EL (cell line): ENCODE measurements at regions not wholly inside any gene's neighbourhood (a gene's known extent, or its start where the extent isn't known, plus 50 kb on each side); places are given as distances from the start of the nearest gene placed in this dataset.

Experiments
- DNase-seq: peaks from one replicate; pipeline ENCODE4 v3.0.0-alpha.2; 2016

GRCh38 chr10:126787201-126787600 lies 116.7 kb upstream of the C10orf90 start:
- no peak for DNase-seq

DNA sequence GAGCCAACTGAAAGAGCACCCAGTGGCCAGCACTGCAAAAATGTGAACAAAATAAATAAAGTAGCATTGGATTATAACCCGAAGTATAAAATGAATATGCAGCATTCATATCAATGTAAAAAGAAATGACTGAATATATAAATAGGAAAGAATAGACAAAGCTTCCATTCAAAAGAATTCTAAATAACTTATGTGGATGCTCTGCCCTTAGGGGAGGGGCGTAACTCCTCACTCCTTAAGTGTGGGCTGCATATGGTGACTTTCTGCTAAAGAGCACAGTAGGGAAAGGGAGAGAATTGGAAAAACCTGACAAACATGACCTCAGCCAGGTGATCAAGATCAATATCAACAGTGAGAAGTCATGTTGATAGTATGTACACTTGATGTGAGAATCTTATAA lies 109.9 kb upstream of the DOCK1 start:
- DNase-seq: no peak

GRCh38 chr10:126798649-126799048 lies 106.6 kb upstream of the DOCK1 start:
- no peak for DNase-seq

GRCh38 chr10:126803394-126803793 lies 101.8 kb upstream of the DOCK1 start:
- DNase-seq: peak; percentile 6

DNA sequence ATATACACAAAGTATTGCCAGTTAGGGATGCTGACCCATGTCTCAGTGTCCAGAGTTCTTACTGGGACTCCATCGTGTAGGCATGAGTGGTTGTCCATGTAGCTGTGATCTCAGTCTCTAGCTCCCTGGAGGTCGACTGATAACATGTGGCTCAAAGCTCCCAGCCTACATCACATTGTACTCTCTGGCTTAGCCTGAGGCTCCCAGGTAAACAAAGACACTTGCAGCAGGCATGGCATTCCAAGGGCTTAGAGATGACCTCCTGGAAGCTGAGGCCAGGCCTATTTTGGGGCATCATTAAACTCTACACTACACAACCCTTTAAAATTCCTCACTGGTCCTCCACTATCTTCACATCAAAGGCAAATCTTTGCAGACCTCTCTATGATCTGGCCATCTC lies 100.8 kb upstream of the DOCK1 start:
- no peak for DNase-seq

DNA sequence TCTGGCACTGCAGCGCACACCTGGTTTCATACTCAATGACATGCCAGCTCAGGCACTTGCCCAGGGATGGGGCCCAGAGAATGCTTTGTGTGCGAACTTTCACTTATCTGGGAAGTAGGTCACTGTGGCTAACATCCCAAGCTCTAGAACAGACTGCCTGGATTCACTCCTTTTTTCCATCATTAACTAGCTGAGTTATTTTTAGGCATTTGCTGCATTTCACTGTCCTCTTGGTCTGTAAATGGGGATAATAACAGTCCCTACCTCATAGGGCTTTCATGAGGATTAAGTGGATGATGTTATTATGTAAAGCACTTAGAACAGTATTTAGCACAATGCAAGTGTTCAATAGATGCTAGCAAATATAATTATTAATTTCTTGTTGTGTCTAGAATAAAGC lies 98.7 kb upstream of the DOCK1 start:
- no peak for DNase-seq

- DNase-seq: no peak
Observed at GRCh38 chr10:126806991-126807702, 98.1 kb upstream of the DOCK1 start.

- no peak for DNase-seq
Observed at GRCh38 chr10:126808103-126808502, 97.1 kb upstream of the DOCK1 start.

- no peak for DNase-seq
Observed at GRCh38 chr10:126813432-126813831, 91.8 kb upstream of the DOCK1 start.

GRCh38 chr10:126833542-126833941 lies 71.7 kb upstream of the DOCK1 start:
- DNase-seq: no peak

DNA sequence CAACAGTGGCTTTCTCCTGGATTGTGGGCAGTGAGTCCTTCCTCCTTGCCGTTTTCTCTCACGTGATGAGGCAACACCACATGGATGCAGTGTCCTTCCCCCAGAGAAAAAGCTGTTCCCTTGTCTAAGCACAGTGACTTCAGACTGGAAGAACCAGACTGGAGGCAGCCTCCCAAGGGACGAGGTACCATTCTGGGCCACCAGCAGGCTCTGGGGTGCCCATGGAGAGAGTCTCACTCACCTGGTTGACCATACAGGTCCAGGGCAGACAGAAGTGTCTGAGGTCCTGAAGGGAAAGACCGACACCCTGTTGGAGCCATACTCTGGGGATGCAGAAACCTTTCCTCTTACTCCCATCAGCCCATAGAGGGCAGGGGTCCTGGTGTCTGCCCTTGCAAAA lies 69.2 kb upstream of the DOCK1 start:
- DNase-seq: no peak

GRCh38 chr10:126838316-126838715 lies 66.9 kb upstream of the DOCK1 start:
- DNase-seq: no peak

GRCh38 chr10:126839094-126839761 lies 66.0 kb upstream of the DOCK1 start:
- DNase-seq: no peak

GRCh38 chr10:126840576-126841135 lies 64.6 kb upstream of the DOCK1 start:
- DNase-seq: no peak

DNA sequence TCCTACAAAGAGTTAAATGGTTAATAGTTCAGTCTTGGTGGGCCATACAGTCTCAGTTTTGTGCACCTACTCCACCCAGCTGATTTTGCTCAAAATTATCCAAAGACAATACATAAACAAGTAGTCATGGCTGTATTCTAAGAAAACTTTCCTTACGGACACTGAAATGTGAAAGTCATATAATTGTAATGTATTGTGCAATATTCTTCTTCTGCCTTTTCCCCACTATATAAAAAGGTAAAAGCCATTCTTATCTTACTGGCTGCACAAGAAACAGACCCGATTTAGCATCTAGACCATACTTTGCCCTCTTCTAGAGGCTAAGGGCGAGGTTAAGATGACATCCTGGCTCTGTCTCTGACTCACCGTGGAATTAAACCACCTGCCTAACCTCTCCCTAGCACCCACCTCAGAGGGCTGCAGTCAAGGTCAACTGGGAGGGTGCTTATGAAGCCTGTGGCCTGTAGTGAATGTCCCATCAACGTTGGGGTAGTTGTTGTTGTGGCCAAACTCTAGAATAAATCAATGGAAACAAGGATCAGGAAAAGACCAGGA lies 63.8 kb upstream of the DOCK1 start:
- DNase-seq: no peak

- no peak for DNase-seq
Observed at GRCh38 chr10:126842356-126842755, 62.9 kb upstream of the DOCK1 start.

DNA sequence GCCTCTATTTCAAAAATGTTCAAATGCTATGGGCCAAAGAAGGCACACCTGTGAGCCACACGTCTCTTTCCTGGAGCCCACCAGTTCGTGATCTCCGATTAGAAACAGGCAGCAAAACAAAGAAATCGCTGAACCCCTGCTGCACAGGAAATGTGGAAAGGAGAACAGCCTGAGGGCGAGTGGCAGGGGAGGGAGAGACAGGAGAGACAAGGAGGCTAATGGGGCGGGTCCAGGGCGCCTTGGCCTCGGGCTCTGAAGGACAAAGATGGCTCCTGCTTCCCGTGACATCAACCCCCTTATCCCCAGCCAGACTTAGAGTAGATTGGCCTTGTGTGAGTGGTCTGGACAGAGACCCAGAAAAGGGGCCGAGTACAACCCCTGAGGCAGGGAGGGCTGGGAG lies 62.4 kb upstream of the DOCK1 start:
- DNase-seq: no peak

- DNase-seq: no peak
Observed at GRCh38 chr10:126843299-126843934, 61.8 kb upstream of the DOCK1 start.

DNA sequence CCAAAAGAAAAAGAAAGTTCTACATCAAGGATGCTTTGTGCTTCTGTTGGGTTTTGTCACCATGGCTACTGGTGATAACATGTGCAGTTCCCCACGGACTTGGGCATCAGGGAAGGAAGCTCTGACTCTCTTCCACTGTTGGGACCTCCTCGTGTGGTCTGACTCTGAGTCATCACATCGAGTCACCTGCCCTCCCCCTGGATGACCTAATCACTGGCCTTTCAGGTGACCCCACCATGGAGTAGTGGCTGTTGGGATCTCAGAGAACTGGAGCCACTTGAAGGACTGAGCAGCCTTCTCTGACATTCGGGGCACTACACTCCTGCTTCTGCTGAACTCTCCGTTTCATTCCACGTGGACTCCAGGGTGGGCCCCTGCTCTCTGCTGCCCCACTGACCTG lies 60.8 kb upstream of the DOCK1 start:
- no peak for DNase-seq

DNA sequence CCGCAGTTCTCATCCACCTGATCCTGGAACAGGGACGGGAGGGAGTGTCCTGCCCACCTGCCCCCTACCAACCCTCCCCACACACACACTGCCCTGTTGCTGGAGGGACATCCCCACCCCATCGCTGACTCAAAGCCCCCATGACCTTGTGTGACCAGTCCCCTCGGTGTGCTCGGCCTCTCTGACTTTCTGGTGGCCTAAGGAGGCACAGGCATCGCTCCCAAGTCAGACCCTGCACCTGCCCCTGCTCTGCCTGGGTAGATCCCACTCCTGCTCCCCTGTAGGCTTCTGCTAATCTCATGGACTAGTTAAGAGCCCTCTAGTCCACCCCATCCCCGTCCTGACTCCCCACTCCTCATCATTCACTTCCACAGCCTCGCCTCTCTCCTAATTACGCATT lies 58.8 kb upstream of the DOCK1 start:
- DNase-seq: no peak

DNA sequence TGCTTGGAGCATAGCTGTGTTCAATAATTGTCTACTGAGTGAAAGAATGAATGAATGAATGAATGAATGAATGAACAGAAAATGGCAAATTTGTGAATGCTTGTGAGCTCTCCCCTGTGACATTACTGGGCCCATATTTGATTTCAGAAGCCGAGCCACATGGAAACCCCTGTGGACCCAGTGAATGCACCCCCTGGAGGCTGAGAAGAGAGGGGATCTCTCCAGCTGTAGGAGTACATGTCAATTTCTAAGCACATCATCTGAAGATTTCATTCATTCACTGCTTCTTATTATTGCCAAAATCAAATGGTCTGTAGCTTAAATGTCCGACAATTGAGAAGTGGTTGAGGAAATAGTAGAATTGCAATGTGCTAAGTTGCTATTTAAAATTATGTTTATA lies 58.3 kb upstream of the DOCK1 start:
- DNase-seq: no peak

DNA sequence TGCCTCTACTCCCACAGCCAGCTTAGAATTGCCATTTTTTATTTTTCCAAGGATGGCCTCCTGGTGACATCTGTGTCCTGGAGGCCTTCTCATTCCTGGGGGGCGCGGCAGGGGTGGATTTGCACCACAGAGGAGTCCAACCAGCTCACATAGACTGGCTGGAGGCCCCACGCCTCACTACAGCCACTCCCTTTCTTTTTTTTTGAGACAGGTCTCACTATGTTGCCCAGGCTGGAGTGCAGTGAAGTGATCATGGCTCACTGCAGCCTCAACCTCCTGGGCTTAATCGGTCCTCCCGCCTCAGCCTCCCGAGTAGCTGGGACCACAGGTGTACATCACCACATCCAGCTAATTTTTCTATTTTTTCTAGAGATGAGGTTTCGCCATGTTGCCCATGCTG lies 57.6 kb upstream of the DOCK1 start:
- no peak for DNase-seq

DNA sequence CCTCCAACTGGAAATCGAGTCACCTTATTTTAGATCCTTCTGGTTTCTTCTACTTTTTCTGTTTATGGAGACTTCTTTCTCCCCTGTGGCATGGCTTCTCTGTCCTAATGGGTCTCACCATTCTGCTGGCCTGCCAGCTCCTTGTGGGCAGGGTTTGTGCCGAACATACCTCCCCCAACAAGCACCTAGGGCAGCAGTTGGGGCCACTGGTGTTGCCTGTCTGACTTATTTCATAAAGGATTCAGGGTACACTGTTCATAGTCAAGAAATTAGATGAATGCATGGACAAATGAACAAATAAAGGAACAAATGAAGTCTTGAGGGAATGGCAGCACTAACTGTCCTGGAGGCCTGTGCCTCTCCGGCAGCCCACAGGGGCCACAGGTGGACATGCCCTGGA lies 55.6 kb upstream of the DOCK1 start:
- DNase-seq: no peak
